ENCODE measurements at regions not wholly inside any gene's neighbourhood (a gene's known extent, or its start where the extent isn't known, plus 50 kb on each side); places are given as distances from the start of the nearest gene placed in this dataset.
"Not testable (repeated sequence)": the region's sequence is repeated elsewhere in the genome, so short reads cannot be mapped to it uniquely, and the experiment has no call there.

- no peak for DNase-seq
Observed at GRCh38 chrX:106220177-106220576, 52.1 kb downstream of the PWWP3B start.

GRCh38 chrX:106243376-106243775, 75.3 kb downstream of the PWWP3B start:
- no peak for DNase-seq

DNA sequence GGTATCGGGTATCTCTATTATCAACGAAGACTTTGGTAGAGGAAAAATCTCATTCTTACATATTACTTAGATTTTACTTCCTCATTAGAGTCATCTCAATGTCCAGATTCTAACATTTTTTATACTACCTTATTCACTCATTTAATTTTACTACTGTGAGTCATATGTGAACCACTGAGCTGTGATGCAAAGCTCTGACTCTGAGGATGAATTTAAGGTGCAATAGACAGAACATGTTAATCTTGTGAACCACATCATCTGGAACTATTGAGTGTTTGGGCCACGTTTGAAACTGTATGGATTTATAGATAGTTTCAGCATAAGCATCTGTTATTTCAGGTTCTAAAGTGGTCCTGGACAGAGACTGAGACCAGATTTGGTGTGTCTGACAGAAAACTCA, 78.4 kb downstream of the PWWP3B start:
- DNase-seq, result no peak

GRCh38 chrX:106247162-106247561, 79.1 kb downstream of the PWWP3B start:
- no peak for DNase-seq

- no peak for DNase-seq
Observed at GRCh38 chrX:106249706-106250379, 81.7 kb downstream of the PWWP3B start.

DNA sequence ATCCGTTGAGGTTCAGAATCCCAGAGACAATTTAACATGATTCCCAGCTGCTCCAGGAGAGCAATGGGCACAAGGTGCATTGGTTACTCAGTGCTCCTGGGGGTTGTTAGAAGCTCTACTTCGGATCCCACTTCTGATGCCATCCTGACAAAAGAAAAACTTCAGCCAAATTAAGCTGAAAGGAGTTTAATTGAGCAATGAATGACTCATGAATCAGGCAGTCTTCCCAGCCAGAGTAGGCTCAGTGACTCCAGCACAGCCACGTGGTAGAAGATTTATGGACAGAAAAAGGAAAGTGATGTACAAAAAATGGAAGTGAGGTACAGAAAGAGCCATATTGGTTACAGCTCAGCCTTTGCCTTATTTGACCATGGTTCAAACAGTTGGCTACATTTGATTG, 95.7 kb downstream of the PWWP3B start:
- no peak for DNase-seq

DNA sequence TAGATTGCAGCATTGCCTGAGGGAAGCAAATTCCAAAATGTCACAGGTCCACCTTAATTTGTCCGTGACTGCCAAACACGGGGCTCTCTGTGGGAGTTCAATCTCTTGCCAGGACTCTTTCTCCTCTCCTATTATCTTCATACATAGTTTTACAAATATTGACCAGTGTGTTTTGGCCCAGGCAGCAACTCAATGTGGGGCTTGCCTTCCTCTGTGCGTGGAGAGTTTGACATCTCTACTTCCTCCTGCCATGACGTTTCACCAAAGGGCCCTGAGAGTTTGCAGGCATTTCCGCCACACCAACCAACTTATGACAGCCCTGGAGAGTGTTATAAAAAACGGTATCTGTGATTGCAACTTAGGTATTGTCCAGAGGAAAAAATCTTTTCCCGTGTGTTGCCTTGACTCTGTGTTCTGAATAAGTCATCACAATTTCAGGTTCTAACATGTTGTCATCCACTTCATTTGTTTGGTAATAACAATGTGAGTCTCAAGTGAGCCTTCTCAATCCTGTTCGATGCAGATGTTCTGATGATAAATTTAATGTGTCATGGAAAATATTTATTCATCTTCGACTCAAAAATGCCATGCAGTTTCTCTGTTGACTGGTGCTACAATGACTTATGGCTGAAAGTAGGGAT, 106.0 kb downstream of the PWWP3B start:
- DNase-seq, result not testable (repeated sequence)

GRCh38 chrX:106275172-106275571, 107.1 kb downstream of the PWWP3B start:
- DNase-seq, result not testable (repeated sequence)

GRCh38 chrX:106278951-106279350, 110.8 kb downstream of the PWWP3B start:
- no peak for DNase-seq

DNA sequence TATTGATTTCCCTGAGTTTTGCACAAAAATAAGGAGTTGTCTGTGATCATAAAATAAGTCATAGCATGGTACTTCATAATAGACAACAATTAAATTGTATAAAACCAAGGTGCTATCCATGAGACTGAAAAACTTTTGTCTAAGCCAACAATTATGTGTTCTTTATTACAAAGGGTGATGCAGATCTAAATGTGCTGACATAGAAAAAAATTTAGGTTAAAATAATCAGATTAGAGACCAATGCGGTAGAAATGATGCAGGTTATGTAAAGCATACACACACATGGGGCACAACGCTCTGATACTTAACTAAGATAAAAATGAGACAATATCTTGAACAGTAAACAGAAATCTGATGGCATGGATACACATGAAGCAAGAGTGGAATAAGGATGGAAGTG, 113.3 kb downstream of the PWWP3B start:
- no peak for DNase-seq

DNA sequence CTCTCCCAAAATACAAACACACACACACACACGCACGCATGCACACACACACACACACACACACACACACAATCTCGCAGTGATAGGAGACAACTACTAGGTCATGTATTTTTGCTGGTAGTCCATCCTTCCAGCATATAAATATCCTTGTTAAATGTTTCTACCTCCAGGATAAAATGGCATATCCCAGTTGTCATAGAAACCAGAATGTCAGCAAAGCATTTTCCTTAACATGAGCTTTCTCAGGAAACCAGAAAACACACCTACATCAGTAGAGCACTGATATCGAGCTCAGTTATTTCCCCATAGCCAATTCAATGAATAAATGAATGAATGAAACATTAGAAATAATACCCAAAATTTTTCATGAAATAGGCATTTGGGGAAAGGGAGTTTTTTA, 115.7 kb downstream of the PWWP3B start:
- DNase-seq, result no peak

GRCh38 chrX:106284431-106285025, 116.4 kb downstream of the PWWP3B start:
- no peak for DNase-seq

DNA sequence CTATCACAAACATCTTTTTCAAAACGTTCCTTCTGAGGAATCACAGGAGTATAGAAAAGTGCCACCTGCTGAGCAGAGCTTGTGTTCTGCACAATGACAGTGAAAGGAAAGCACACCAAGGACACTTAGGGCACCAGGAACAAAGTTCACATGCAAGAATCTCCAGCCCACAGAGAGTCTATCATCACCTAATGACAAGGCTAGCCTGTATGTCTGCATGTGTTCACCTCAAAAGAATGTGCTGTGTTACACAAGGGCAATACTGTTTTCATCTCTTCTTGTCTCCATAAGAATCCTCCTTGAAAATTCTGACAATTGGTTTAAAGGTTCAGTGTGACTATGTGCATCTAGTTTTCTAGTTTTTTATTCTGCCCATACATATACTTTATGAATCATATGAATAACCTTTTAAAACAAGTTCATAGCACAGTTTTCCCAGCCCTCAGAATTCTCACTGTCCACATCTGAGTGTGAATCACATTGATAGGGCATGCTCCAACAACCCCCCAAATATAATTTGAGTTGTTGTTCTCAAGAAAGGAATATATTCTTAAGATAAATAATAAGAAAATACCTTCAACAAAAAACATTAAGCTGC, 118.0 kb downstream of the PWWP3B start:
- DNase-seq, result no peak

- not testable (repeated sequence) for DNase-seq
Observed at GRCh38 chrX:106290778-106291177, 122.7 kb downstream of the PWWP3B start.

GRCh38 chrX:106291779-106292390, 123.8 kb downstream of the PWWP3B start:
- DNase-seq, result not testable (repeated sequence)

GRCh38 chrX:106300239-106300638, 132.1 kb downstream of the PWWP3B start:
- DNase-seq, result no peak

DNA sequence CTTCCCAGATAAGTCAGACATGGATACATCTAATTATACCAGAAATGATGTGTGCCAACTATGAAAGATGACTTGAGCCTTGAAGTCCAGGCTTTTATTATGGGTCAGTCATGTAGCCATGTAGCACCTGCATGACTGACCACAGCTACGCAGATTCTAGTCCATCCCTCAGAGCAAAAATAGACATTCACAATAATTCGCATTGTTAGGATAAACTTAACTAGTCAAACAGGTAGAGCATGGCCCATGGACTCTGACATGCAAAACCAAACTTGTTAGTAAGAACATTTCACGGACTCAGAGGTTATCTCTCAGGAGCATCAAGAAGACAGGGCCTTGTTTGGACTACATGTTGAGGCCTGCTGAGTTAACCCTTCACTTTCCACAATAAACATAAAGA, 132.6 kb downstream of the PWWP3B start:
- no peak for DNase-seq

DNA sequence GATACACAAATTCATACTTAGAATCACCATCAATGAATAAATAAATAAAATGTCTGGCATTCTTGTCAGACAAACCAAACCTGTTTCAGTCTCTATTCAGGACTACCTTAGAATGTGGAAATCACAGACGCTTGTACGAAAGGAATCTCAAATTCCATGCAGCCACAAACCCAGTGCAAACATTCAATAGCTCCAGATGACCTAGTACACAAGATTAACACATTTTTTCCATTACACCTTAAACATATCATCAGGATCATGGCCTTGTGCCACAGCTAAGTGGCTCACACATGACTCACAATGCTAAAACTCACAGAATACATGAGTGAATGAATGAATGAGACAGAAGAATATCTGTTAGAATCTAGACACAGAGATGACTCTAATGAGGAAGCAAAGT, 134.2 kb downstream of the PWWP3B start:
- DNase-seq, result no peak

GRCh38 chrX:106306391-106306947, 138.4 kb downstream of the PWWP3B start:
- DNase-seq, result no peak

- DNase-seq, result no peak
Observed at GRCh38 chrX:106323357-106323756, 155.3 kb downstream of the PWWP3B start.

GRCh38 chrX:106331606-106332005, 163.5 kb downstream of the PWWP3B start:
- DNase-seq, result no peak

DNA sequence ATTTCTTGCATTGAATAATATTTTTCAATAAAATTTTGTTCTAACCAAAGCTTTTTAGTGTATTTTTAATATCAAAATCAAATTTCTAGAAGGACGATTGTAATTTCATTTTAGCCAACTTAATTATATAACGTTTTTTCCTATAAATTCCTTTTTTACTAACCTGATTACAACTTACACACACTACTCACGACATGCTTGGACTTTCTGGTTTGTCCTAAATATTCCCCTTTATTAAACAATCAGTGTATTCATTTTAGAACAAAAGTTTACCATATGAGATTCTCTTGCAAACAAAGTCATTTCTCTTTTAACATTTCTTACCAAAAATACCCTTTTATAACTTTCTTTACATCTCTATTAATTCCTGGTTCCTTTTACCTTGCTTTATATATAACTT, 173.7 kb downstream of the PWWP3B start:
- no peak for DNase-seq

- no peak for DNase-seq
Observed at GRCh38 chrX:106356580-106356979, 188.5 kb downstream of the PWWP3B start.
